Smooth muscle cell (in vitro differentiated cells): ENCODE measurements at regions not wholly inside any gene's neighbourhood (a gene's known extent, or its start where the extent isn't known, plus 50 kb on each side); places are given as distances from the start of the nearest gene placed in this dataset.

Experiments
- DNase-seq: peaks from one replicate; lab custom pipeline; 2025; ENCODE audit not compliant: unreplicated experiment; lab: John Stamatoyannopoulos, UW
- H2AFZ ChIP-seq: fragments of 200-600 bp; sonication (generic); 2 replicates; pipeline ENCODE4 v1.6.0; 2016; ENCODE audit warnings: antibody characterized with exemption, low read depth, mild to moderate bottlenecking
- H3F3A ChIP-seq: fragments of 200-600 bp; sonication (generic); 2 replicates; pipeline ENCODE4 v1.6.0; 2017; ENCODE audit warnings: antibody characterized with exemption, low read depth
- H3K27ac ChIP-seq: fragments of 200-600 bp; sonication (generic); 2 replicates; pipeline ENCODE4 v1.5.1; 2016; ENCODE audit warnings: low read depth, mild to moderate bottlenecking
- H3K27me3 ChIP-seq: fragments of 200-600 bp; sonication (generic); 2 replicates; pipeline ENCODE4 v1.6.1; 2016; ENCODE audit warnings: low read depth, mild to moderate bottlenecking
- H3K36me3 ChIP-seq: fragments of 200-600 bp; sonication (generic); 2 replicates; pipeline ENCODE4 v1.5.1; 2016; ENCODE audit warnings: low read depth
- H3K4me1 ChIP-seq: fragments of 200-600 bp; sonication (generic); 2 replicates; pipeline ENCODE4 v1.5.1; 2016; ENCODE audit warnings: low read depth
- H3K4me2 ChIP-seq: fragments of 200-600 bp; sonication (generic); 2 replicates; pipeline ENCODE4 v1.6.0; 2016; ENCODE audit warnings: mild to moderate bottlenecking
- H3K4me3 ChIP-seq: fragments of 200-600 bp; sonication (generic); 2 replicates; pipeline ENCODE4 v1.5.1; 2016; ENCODE audit warnings: mild to moderate bottlenecking
- H3K79me2 ChIP-seq: fragments of 200-600 bp; sonication (generic); 2 replicates; pipeline ENCODE4 v1.6.0; 2016; ENCODE audit warnings: low read depth, mild to moderate bottlenecking
- H3K9ac ChIP-seq: fragments of 200-600 bp; sonication (generic); 2 replicates; pipeline ENCODE4 v1.6.0; 2016; ENCODE audit warnings: low read depth
- H3K9me3 ChIP-seq: fragments of 200-600 bp; sonication (generic); replicated peaks from 2 replicates; pipeline ENCODE4 v1.5.1; 2016; ENCODE audit warnings: low read depth
- H4K20me1 ChIP-seq: fragments of 200-600 bp; sonication (generic); 2 replicates; pipeline ENCODE4 v1.6.0; 2016; ENCODE audit warnings: low read depth
- CTCF ChIP-seq: fragments of 200-600 bp; sonication (generic); IDR thresholded peaks from 2 replicates; pipeline ENCODE4 v1.5.1; 2017; ENCODE audit warnings: borderline replicate concordance, mild to moderate bottlenecking, antibody characterized with exemption; ENCODE audit not compliant: insufficient read depth, poor library complexity, severe bottlenecking
- WGBS: methylation state at CpG from one replicate; pipeline ENCODE4 v1.1.7; 2016; ENCODE audit warnings: low lambda C conversion rate; 5-methylcytosine and 5-hydroxymethylcytosine counted together

GRCh38 chr15:97114900-97115760 is 784.6 kb downstream of the NR2F2 start:
- Histone ChIP-seq H3K9ac (no peak overlapping the region), H3K27me3 (no peaks in the 10 kb centered on the region), H4K20me1 (no peaks in the 10 kb centered on the region), H3K9me3 (no peaks in the 10 kb centered on the region), H3K79me2 (no peaks in the 10 kb centered on the region), H3K36me3 (no peaks in the 10 kb centered on the region), H3K27ac (no peak overlapping the region), H3F3A (no peaks in the 10 kb centered on the region), H3K4me1 (no peaks in the 10 kb centered on the region), H2AFZ (no peak overlapping the region), H3K4me2 (no peak overlapping the region), H3K4me3 (no peak overlapping the region)
- no peak for TF ChIP-seq CTCF
- 75% methylated on average over 9 of the region's 9 CpGs for WGBS
- DNase-seq = no peak

GRCh38 chr15:97115761-97116070 is 785.2 kb downstream of the NR2F2 start:
- H3K4me1 ChIP-seq = no peaks in the 10 kb centered on the region
- TF ChIP-seq CTCF = no peak
- H3K4me2 ChIP-seq = no peak overlapping the region
- no peaks in the 10 kb centered on the region for H3K36me3 ChIP-seq
- H2AFZ ChIP-seq = no peak overlapping the region
- DNase-seq = no peak
- no peak overlapping the region for H3K27ac ChIP-seq
- H3K9me3 ChIP-seq = no peaks in the 10 kb centered on the region
- no peaks in the 10 kb centered on the region for H3F3A ChIP-seq
- H3K79me2 ChIP-seq = no peaks in the 10 kb centered on the region
- H4K20me1 ChIP-seq = no peaks in the 10 kb centered on the region
- H3K9ac ChIP-seq = no peak overlapping the region
- H3K4me3 ChIP-seq = no peak overlapping the region
- H3K27me3 ChIP-seq = no peaks in the 10 kb centered on the region
- 78% methylated on average over 3 of the region's 3 CpGs for WGBS

- H3K27me3 ChIP-seq = no peaks in the 10 kb centered on the region
- peaks cover 4% of the 10 kb centered on the region for H3F3A ChIP-seq
- H3K79me2 ChIP-seq = no peaks in the 10 kb centered on the region
- 97% methylated on average over 4 of the region's 4 CpGs for WGBS
- no peaks in the 10 kb centered on the region for H3K9me3 ChIP-seq
- no peaks in the 10 kb centered on the region for H4K20me1 ChIP-seq
- TF ChIP-seq CTCF = no peak
- no peaks in the 10 kb centered on the region for H3K36me3 ChIP-seq
- no peak overlapping the region for H3K9ac ChIP-seq
- H3K4me3 ChIP-seq = no peak overlapping the region
- H3K4me2 ChIP-seq = no peak overlapping the region
- H3K27ac ChIP-seq = no peak overlapping the region
- H2AFZ ChIP-seq = no peak overlapping the region
- H3K4me1 ChIP-seq = no peaks in the 10 kb centered on the region
- no peak for DNase-seq
These were observed 794.3 kb downstream of the NR2F2 start for GRCh38 chr15:97124790-97125189.
